ENCODE measurements at regions not wholly inside any gene's neighbourhood (a gene's known extent, or its start where the extent isn't known, plus 50 kb on each side); places are given as distances from the start of the nearest gene placed in this dataset.

- no peak for DNase-seq
Measured at GRCh38 chr18:77940566-77940965, 690.9 kb downstream of the GALR1 start.

GRCh38 chr18:77944533-77944932, 694.9 kb downstream of the GALR1 start:
- DNase-seq, result no peak

- DNase-seq, result no peak
Measured at GRCh38 chr18:77948567-77948966, 698.9 kb downstream of the GALR1 start.

- DNase-seq, result no peak
Measured at GRCh38 chr18:77949355-77949973, 699.8 kb downstream of the GALR1 start.

- DNase-seq, result no peak
Measured at GRCh38 chr18:77959248-77959647, 709.6 kb downstream of the GALR1 start.

- DNase-seq, result no peak
Measured at GRCh38 chr18:77960791-77961410, 711.3 kb downstream of the GALR1 start.

- DNase-seq, result no peak
Measured at GRCh38 chr18:77967071-77967470, 717.4 kb downstream of the GALR1 start.

- no peak for DNase-seq
Measured at GRCh38 chr18:77967791-77968190, 718.1 kb downstream of the GALR1 start.

- DNase-seq, result no peak
Measured at GRCh38 chr18:77969972-77970371, 720.3 kb downstream of the GALR1 start.

- DNase-seq, result no peak
Measured at GRCh38 chr18:77970814-77971213, 721.2 kb downstream of the GALR1 start.

- no peak for DNase-seq
Measured at GRCh38 chr18:77973745-77974144, 724.1 kb downstream of the GALR1 start.

GRCh38 chr18:77974329-77974728, 724.7 kb downstream of the GALR1 start:
- DNase-seq, result no peak

GRCh38 chr18:77977331-77977730, 727.7 kb downstream of the GALR1 start:
- no peak for DNase-seq

- DNase-seq, result no peak
Measured at GRCh38 chr18:77980275-77980674, 730.6 kb downstream of the GALR1 start.

GRCh38 chr18:77981874-77982273, 732.2 kb downstream of the GALR1 start:
- no peak for DNase-seq

- DNase-seq, result no peak
Measured at GRCh38 chr18:77983270-77983669, 733.6 kb downstream of the GALR1 start.

- no peak for DNase-seq
Measured at GRCh38 chr18:77984178-77984577, 734.5 kb downstream of the GALR1 start.

GRCh38 chr18:77984833-77985232, 735.2 kb downstream of the GALR1 start:
- no peak for DNase-seq

- no peak for DNase-seq
Measured at GRCh38 chr18:77985526-77986281, 736.1 kb downstream of the GALR1 start.

GRCh38 chr18:77990131-77990530, 740.5 kb downstream of the GALR1 start:
- DNase-seq, result no peak

GRCh38 chr18:77990901-77991300, 741.3 kb downstream of the GALR1 start:
- no peak for DNase-seq

GRCh38 chr18:77992057-77992456, 742.4 kb downstream of the GALR1 start:
- DNase-seq, result no peak

GRCh38 chr18:77993188-77993981, 743.7 kb downstream of the GALR1 start:
- DNase-seq, result no peak
